ENCODE measurements at regions not wholly inside any gene's neighbourhood (a gene's known extent, or its start where the extent isn't known, plus 50 kb on each side); places are given as distances from the start of the nearest gene placed in this dataset.

GRCh38 chr2:209240204-209240603, 183.6 kb upstream of the MAP2 start:
- no peaks in the 10 kb centered on the region for H3K27me3 ChIP-seq (ENCODE audit: insufficient read depth)
- WGBS (ENCODE audit: low lambda C conversion rate): 5% methylated on average over 1 of the region's 1 CpG
- no peaks in the 10 kb centered on the region for H3K36me3 ChIP-seq (replicated peaks in 1 of 2; ENCODE audit: control insufficient read depth in 1 of 2, insufficient read depth in 2 of 2, low read length in 1 of 2)
- ChIA-PET POLR2A (no interaction called here), CTCF (interaction anchor here (1.2 kb wide), 1 partner anchor 94 kb away, joined by 3 read pairs; no protein-coding TSS in a partner anchor)
- no peaks in the 10 kb centered on the region for H3K9me3 ChIP-seq
- H3K27ac ChIP-seq (ENCODE audit: low read depth in 2 of 2, low read length in 1 of 2): no peak overlapping the region
- no peak for DNase-seq
- no peak overlapping the region for H3K9ac ChIP-seq
- no peaks in the 10 kb centered on the region for H3K9me2 ChIP-seq
- H2AFZ ChIP-seq (ENCODE audit: low read depth): no peak overlapping the region
- no peak overlapping the region for H3K4me3 ChIP-seq (ENCODE audit: low read depth in 2 of 2, low read length in 1 of 2)
- no peaks in the 10 kb centered on the region for H3K4me1 ChIP-seq (ENCODE audit: control insufficient read depth in 1 of 2, insufficient read depth in 2 of 2, low read depth in 1 of 2, low read length in 1 of 2)
- H3K79me2 ChIP-seq (ENCODE audit: insufficient read depth): no peaks in the 10 kb centered on the region
- H3K4me2 ChIP-seq: no peak overlapping the region
- H3F3A ChIP-seq (replicated peaks; ENCODE audit: insufficient read depth): no peaks in the 10 kb centered on the region
- TF ChIP-seq POLR2AphosphoS5 (IDR thresholded peaks at IDR 0.05; ENCODE audit: low read depth, low read length) (no peak), TAF1 (IDR thresholded peaks at IDR 0.05; ENCODE audit: borderline replicate concordance, low read depth, low read length) (no peak)
- no peaks in the 10 kb centered on the region for H4K20me1 ChIP-seq (ENCODE audit: insufficient read depth)

GRCh38 chr2:209253544-209253943, 170.3 kb upstream of the MAP2 start:
- TF ChIP-seq TEAD4 (IDR thresholded peaks at IDR 0.05; ENCODE audit: borderline replicate concordance, insufficient read depth) (no peak), PBX3 (IDR thresholded peaks at IDR 0.05) (no peak), RAD21 (IDR thresholded peaks at IDR 0.05; ENCODE audit: low read length) (no peak), REST (IDR thresholded peaks at IDR 0.05; ENCODE audit: low read depth, low read length) (no peak), FOXM1 (IDR thresholded peaks at IDR 0.05; ENCODE audit: low read depth) (no peak), MXI1 (IDR thresholded peaks at IDR 0.05; ENCODE audit: low read depth, low read length) (no peak), ELF1 (IDR thresholded peaks at IDR 0.05) (no peak), TAF1 (IDR thresholded peaks at IDR 0.05; ENCODE audit: borderline replicate concordance, low read depth, low read length) (no peak), ZBTB33 (IDR thresholded peaks at IDR 0.05; ENCODE audit: borderline replicate concordance, low read depth) (no peak)
- no peaks in the 10 kb centered on the region for H3K9me3 ChIP-seq
- no peaks in the 10 kb centered on the region for H3K27me3 ChIP-seq (ENCODE audit: insufficient read depth)
- no peaks in the 10 kb centered on the region for H3K79me2 ChIP-seq (ENCODE audit: insufficient read depth)
- WGBS (ENCODE audit: low lambda C conversion rate): 40% methylated on average over 2 of the region's 2 CpGs
- no peaks in the 10 kb centered on the region for H3K9me2 ChIP-seq
- ChIA-PET CTCF (interaction anchor here (1.3 kb wide), 1 partner anchor 17 kb away, joined by 3 read pairs; no protein-coding TSS in a partner anchor), POLR2A (no interaction called here)
- H3K27ac ChIP-seq (ENCODE audit: low read depth in 2 of 2, low read length in 1 of 2): no peak overlapping the region
- no peak overlapping the region for H3K9ac ChIP-seq
- H3K4me1 ChIP-seq (ENCODE audit: control insufficient read depth in 1 of 2, insufficient read depth in 2 of 2, low read depth in 1 of 2, low read length in 1 of 2): no peaks in the 10 kb centered on the region
- H3F3A ChIP-seq (replicated peaks; ENCODE audit: insufficient read depth): no peaks in the 10 kb centered on the region
- no peak overlapping the region for H3K4me2 ChIP-seq
- no peak overlapping the region for H2AFZ ChIP-seq (ENCODE audit: low read depth)
- no peaks in the 10 kb centered on the region for H3K36me3 ChIP-seq (replicated peaks in 1 of 2; ENCODE audit: control insufficient read depth in 1 of 2, insufficient read depth in 2 of 2, low read length in 1 of 2)
- no peaks in the 10 kb centered on the region for H4K20me1 ChIP-seq (ENCODE audit: insufficient read depth)
- no peak overlapping the region for H3K4me3 ChIP-seq (ENCODE audit: low read depth in 2 of 2, low read length in 1 of 2)
- no peak for DNase-seq

All from SK-N-SH (cell line).